Body of pancreas (tissue), 4 donors: ENCODE measurements at regions not wholly inside any gene's neighbourhood (a gene's known extent, or its start where the extent isn't known, plus 50 kb on each side); places are given as distances from the start of the nearest gene placed in this dataset.

Source experiments
- CTCF ChIP-seq, 7 experiments: fragments of 450-650 bp in 4 of 7; fragments of 200-600 bp in 3 of 7; sonication (generic) in 3 of 7; IDR thresholded peaks; one replicate each; pipeline ENCODE4 v1.5.1; 2016 to 2019; ENCODE audit warnings: antibody characterized with exemption in 7 of 7
- POLR2A ChIP-seq, 3 donors: fragments of 450-650 bp; IDR thresholded peaks; one replicate each; pipeline ENCODE4 v1.6.1; 2016; ENCODE audit warnings: antibody characterized with exemption in 3 of 3, mild to moderate bottlenecking in 2 of 3

DNA sequence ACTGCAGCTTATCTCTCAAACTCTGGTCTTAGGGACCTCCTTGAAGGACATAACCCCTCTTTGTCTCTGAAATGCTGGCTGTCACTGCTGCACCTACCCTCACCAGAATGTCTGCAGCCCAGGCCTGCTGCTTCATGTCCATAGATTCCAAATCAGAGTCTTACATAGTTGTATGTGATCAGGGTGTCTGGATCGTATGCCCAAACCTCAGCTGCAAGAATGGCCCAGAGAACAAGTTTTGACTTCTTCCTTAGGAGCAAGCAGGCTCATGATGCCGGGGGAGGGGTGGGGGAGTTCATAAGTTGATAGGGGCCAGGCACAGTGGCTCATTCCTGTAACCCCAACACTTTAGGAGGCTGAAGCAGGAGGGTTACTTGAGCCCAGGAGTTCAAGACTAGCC is 55.8 kb upstream of the RMDN2 start:
- TF ChIP-seq CTCF (IDR thresholded peaks at IDR 0.05), result no peak
- no peak for TF ChIP-seq POLR2A (IDR thresholded peaks at IDR 0.05)
